HG03457 (cell line): ENCODE measurements at regions not wholly inside any gene's neighbourhood (a gene's known extent, or its start where the extent isn't known, plus 50 kb on each side); places are given as distances from the start of the nearest gene placed in this dataset.
A peak's percentile ranks its signal among the peaks of the same experiment; 100 is the strongest.
"Not testable (repeated sequence)": the region's sequence is repeated elsewhere in the genome, so short reads cannot be mapped to it uniquely, and the experiment has no call there.

Source experiments
- ATAC-seq: cut with Tn5 transposase; IDR thresholded peaks from one replicate; pipeline ENCODE4 v1.9.1; 2021; ENCODE audit warnings: moderate number of reproducible peaks; ENCODE audit not compliant: unreplicated experiment

- not testable (repeated sequence) for ATAC-seq
Observed at GRCh38 chr2:89795530-89795929, 1104.1 kb downstream of the RPIA start.

GRCh38 chr2:89797320-89798038 is 1106.0 kb downstream of the RPIA start:
- no peak for ATAC-seq

DNA sequence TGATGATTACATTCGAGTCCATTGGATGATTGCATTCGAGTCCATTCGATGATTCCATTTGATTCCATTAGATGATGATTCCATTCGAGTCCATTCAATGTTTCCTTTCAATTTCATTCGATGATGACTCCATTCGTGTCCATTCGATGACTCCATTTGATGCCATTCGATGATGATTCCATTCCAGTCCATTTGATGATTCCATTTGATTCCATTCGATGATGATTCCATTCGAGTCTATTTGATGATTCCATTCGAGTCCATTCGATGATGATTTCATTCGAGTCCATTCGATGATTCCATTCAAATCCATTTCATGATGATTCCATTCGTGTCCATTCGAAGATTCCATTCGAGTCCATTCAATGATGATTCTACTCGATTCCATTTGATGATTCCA is 1109.7 kb downstream of the RPIA start:
- not testable (repeated sequence) for ATAC-seq

- ATAC-seq: not testable (repeated sequence)
Observed at GRCh38 chr2:89806363-89806762, 1114.9 kb downstream of the RPIA start.

GRCh38 chr2:89811295-89811694 is 1119.8 kb downstream of the RPIA start:
- no peak for ATAC-seq

- not testable (repeated sequence) for ATAC-seq
Observed at GRCh38 chr2:89811910-89812309, 1120.4 kb downstream of the RPIA start.

- not testable (repeated sequence) for ATAC-seq
Observed at GRCh38 chr2:89814359-89814758, 1122.9 kb downstream of the RPIA start.

DNA sequence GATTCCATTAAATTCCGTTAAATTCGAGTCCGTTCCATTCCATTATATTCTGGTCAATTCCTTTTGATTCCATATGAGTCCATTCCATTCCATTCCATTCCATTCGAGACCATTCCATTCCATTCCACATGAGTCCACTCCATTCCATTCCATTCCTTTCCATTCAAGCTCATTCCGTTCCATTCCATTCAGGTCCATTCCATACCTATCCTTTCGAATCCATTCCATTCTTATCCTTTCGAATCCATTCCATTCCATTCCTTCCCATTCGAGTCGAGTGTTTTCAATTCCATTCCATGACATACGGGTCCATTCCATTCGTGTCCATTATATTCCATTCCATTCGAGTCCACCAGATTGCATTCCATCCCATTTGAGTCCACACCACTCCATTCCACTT is 1127.4 kb downstream of the RPIA start:
- no peak for ATAC-seq

DNA sequence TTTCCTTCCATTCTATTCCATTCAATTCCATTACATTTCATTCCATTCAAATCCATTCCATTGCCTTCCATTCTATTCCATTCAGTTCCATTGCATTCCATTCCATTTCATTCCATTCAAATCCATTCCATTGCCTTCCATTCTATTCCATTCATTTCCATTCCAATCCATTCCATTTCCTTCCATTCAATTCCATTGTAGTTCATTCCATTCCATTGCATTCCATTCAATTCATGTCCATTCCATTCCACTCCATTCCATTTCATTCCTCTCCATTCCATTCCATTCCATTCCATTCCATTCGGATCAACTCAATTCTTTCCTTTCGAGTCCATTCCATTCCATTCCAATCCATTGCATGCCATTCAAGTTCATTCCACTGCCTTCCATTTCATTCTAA is 1128.3 kb downstream of the RPIA start:
- ATAC-seq: no peak

GRCh38 chr2:89820248-89820647 is 1128.8 kb downstream of the RPIA start:
- ATAC-seq: no peak

GRCh38 chr2:89821455-89821945 is 1130.0 kb downstream of the RPIA start:
- no peak for ATAC-seq

- ATAC-seq: not testable (repeated sequence)
Observed at GRCh38 chr2:89822342-89822741, 1130.9 kb downstream of the RPIA start.

- no peak for ATAC-seq
Observed at GRCh38 chr2:89823556-89823955, 1132.1 kb downstream of the RPIA start.

- no peak for ATAC-seq
Observed at GRCh38 chr2:89825034-89825433, 1133.6 kb downstream of the RPIA start.

DNA sequence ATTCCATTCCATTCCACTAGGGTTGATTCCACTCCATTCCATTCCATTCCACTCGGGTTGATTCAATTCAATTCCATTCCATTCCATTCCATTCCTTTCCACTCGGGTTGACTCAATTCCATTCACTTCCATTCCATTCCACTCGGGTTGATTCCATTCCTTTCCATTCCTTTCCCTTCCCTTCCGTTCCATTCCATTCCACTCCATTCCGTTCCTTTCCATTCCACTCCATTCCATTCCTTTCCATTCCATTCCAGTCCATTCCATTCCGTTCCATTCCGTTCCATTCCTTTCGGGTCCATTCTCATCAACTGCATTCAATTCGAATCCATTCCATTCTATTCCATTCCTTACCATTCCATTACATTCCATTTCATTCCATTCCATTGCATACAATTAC is 1135.3 kb downstream of the RPIA start:
- ATAC-seq: not testable (repeated sequence)

- ATAC-seq: not testable (repeated sequence)
Observed at GRCh38 chr2:89827829-89828228, 1136.4 kb downstream of the RPIA start.

DNA sequence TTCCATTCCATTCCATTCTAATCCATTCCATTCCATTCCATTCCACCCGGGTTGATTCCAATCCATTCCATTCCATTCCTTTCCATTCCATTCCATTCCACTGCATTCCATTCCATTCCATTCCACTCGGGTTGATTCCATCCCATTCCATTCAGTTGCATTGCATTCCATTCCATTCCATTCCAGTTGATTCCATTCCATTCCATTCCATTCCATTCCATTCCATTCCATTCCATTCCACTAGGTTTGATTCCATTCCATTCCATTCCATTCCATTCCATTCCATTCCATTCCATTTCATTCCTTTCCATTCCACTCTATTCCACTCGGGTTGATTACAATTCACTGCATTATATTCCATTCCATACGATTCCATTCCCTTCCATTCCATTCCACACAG is 1136.9 kb downstream of the RPIA start:
- ATAC-seq: not testable (repeated sequence)

- peak; percentile 28 for ATAC-seq
Observed at GRCh38 chr2:89828961-89829631, 1137.6 kb downstream of the RPIA start.

- ATAC-seq: no peak
Observed at GRCh38 chr2:89829828-89830227, 1138.4 kb downstream of the RPIA start.

DNA sequence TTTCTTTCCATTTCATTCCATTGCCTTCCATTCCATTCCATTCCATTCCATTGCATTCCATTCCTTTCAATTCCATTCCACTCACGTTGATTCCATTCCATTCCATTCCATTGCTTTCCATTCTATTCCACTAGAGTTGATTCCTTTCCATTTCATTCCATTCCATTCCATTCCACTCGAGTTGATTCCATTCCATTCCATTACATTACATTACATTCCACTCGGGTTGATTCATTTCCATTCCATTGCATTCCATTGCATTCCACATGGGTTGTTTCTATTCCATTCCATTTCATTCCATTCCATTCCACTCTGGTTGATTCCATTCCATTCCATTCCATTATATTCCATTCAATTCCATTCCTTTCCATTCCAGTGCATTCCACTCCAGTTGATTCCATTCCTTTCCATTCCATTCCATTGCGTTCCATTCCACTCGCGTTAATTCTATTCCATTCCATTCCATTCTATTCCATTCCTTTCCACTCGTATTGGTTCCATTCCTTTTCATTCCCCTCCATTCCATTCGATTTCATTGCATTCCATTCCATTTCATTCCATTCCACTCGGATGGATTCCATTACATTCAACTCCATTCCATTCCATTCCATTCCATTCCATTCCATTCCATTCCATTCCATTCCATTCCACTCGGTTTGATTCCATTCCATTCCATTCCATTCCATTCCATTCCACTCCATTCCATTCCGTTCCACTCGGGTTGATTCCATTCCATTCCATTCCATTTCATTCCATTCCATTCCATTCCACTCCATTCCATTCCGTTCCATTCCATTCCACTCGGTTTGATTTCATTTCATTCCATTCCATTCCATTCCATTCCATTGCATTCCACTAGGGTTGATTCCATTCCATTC is 1139.1 kb downstream of the RPIA start:
- ATAC-seq: peak; percentile 39
